Endothelial cell of umbilical vein (primary cell): ENCODE measurements at regions not wholly inside any gene's neighbourhood (a gene's known extent, or its start where the extent isn't known, plus 50 kb on each side); places are given as distances from the start of the nearest gene placed in this dataset.

Source experiments
- BruUV-seq: library from RNA; stranded (reverse); fragments of 400-500 nt; replicated peaks from 2 replicates; lab custom pipeline; 2021; lab: Mats Ljungman, UMichigan
- CTCF ChIA-PET: fragments of 300-600, 350-600 bp; sonication (Branson Sonifier 250); formaldehyde crosslinking; loops from one replicate; lab custom pipeline; 2021; ENCODE audit warnings: antibody characterized with exemption, inconsistent platforms; lab: Charles Lee
- POLR2A ChIA-PET: fragments of 300-600, 350-600 bp; sonication (Branson Sonifier 250); formaldehyde crosslinking; loops from one replicate; lab custom pipeline; 2021; ENCODE audit warnings: antibody characterized with exemption, inconsistent platforms; lab: Charles Lee
- DNase-seq: peaks from one replicate; pipeline ENCODE4 v3.0.0-alpha.2; 2011; ENCODE audit warnings: low read depth, low spot score
- FAIRE-seq: peaks from 2 replicates; lab custom pipeline; 2011; peaks lifted over from hg19 to GRCh38; lab: Jason Lieb, UNC
- H2AFZ ChIP-seq: 2 replicates; pipeline ENCODE4 v1.6.0; 2012; ENCODE audit warnings: low read depth, low read length, control low read depth, inconsistent platforms
- H3K27ac ChIP-seq: 2 replicates; pipeline ENCODE4 v1.5.1; 2011; ENCODE audit warnings: low read depth, mild to moderate bottlenecking, control low read depth, low read length, moderate library complexity; ENCODE audit not compliant: insufficient read depth
- H3K27me3 ChIP-seq, 2 experiments: 2 replicates each; pipeline versions ENCODE4 v1.6.0 to v1.6.1; 2011; ENCODE audit warnings: low read length in 2 of 2, mixed read lengths in 1 of 2; ENCODE audit not compliant: control insufficient read depth in 2 of 2, insufficient read depth in 2 of 2
- H3K36me3 ChIP-seq, 2 experiments: 2 replicates in 1 of 2; 3 replicates in 1 of 2; pipeline ENCODE4 v1.5.1; 2011; ENCODE audit warnings: low read length in 2 of 2, mild to moderate bottlenecking in 1 of 2, moderate library complexity in 1 of 2; ENCODE audit not compliant: control insufficient read depth in 2 of 2, insufficient read depth in 2 of 2; ENCODE audit errors: extremely low read depth in 1 of 2
- H3K4me1 ChIP-seq: 3 replicates; pipeline ENCODE4 v1.5.1; 2011; ENCODE audit warnings: mild to moderate bottlenecking, low read length; ENCODE audit not compliant: control insufficient read depth, insufficient read depth; ENCODE audit errors: extremely low read depth
- H3K4me2 ChIP-seq: 2 replicates; pipeline ENCODE4 v1.6.1; 2011; ENCODE audit warnings: low read length, control low read depth, mixed read lengths; ENCODE audit not compliant: insufficient read depth
- H3K4me3 ChIP-seq, 3 experiments: fragments of 200-600 bp in 1 of 3; sonication (generic), shearing (Covaris generic) in 1 of 3; replicated peaks in 1 of 3; 2 replicates each; pipeline ENCODE4 v1.5.1; 2011 to 2016; ENCODE audit warnings: control low read depth in 3 of 3, low read length in 3 of 3, mild to moderate bottlenecking in 2 of 3, inconsistent platforms in 1 of 3, low read depth in 1 of 3, moderate library complexity in 1 of 3; ENCODE audit not compliant: insufficient read depth in 1 of 3
- H3K79me2 ChIP-seq: 2 replicates; pipeline ENCODE4 v1.6.0; 2012; ENCODE audit warnings: low read length, inconsistent platforms; ENCODE audit not compliant: control insufficient read depth, insufficient read depth
- H3K9ac ChIP-seq: replicated peaks from 2 replicates; pipeline ENCODE3; 2011; ENCODE audit warnings: low read length, control low read depth; ENCODE audit not compliant: insufficient read depth; ENCODE audit errors: extremely low read depth
- H3K9me1 ChIP-seq: replicated peaks from 3 replicates; pipeline ENCODE4 v1.6.0; 2011; ENCODE audit warnings: mild to moderate bottlenecking, low read length; ENCODE audit not compliant: control insufficient read depth, insufficient read depth; ENCODE audit errors: extremely low read depth
- H3K9me3 ChIP-seq: replicated peaks from 2 replicates; pipeline ENCODE4 v1.5.1; 2012; ENCODE audit warnings: low read length, inconsistent platforms; ENCODE audit not compliant: control insufficient read depth, insufficient read depth
- H4K20me1 ChIP-seq: replicated peaks from 2 replicates; pipeline ENCODE3; 2011; ENCODE audit warnings: mild to moderate bottlenecking, low read length; ENCODE audit not compliant: control insufficient read depth, insufficient read depth; ENCODE audit errors: extremely low read depth
- CTCF ChIP-seq, 2 donors: IDR thresholded peaks; 1 replicate in 1 of 2; 2 replicates in 1 of 2; pipeline ENCODE4 v1.5.1; 2011; ENCODE audit warnings: low read length in 2 of 2, mild to moderate bottlenecking in 2 of 2, moderate library complexity in 2 of 2, control low read depth in 1 of 2, inconsistent platforms in 1 of 2, low read depth in 1 of 2; ENCODE audit not compliant: insufficient read depth in 1 of 2; ENCODE audit errors: extremely low read depth in 1 of 2
- EZH2 ChIP-seq: IDR thresholded peaks from 2 replicates; pipeline ENCODE4 v1.6.1; 2012; ENCODE audit warnings: borderline replicate concordance, low read depth, mild to moderate bottlenecking, moderate library complexity, low read length, inconsistent platforms; ENCODE audit not compliant: severe bottlenecking
- FOS ChIP-seq: IDR thresholded peaks from 2 replicates; pipeline ENCODE4 v1.6.1; 2011; ENCODE audit warnings: mild to moderate bottlenecking, low read length, moderate library complexity, borderline replicate concordance; ENCODE audit not compliant: insufficient read depth
- GATA2 ChIP-seq: IDR thresholded peaks from 2 replicates; pipeline ENCODE4 v1.7.0; 2011; ENCODE audit warnings: low read depth, mild to moderate bottlenecking, moderate library complexity, mixed read lengths, low read length; ENCODE audit not compliant: insufficient read length, insufficient read depth
- JUN ChIP-seq: IDR thresholded peaks from 2 replicates; pipeline ENCODE4 v1.6.1; 2011; ENCODE audit warnings: borderline replicate concordance, low read depth; ENCODE audit not compliant: insufficient read length, insufficient read depth
- MAX ChIP-seq: IDR thresholded peaks from 2 replicates; pipeline ENCODE4 v1.6.1; 2011; ENCODE audit not compliant: insufficient read depth, insufficient read length
- MYC ChIP-seq: IDR thresholded peaks from one replicate; pipeline ENCODE4 v1.6.1; 2011; ENCODE audit warnings: mild to moderate bottlenecking, low read depth, low read length
- POLR2A ChIP-seq: IDR thresholded peaks from 2 replicates; pipeline ENCODE4 v1.6.1; 2012; ENCODE audit warnings: low read depth, mild to moderate bottlenecking, control low read depth, low read length
- POLR2AphosphoS5 ChIP-seq: IDR thresholded peaks from 2 replicates; pipeline ENCODE4 v1.6.1; 2012; ENCODE audit warnings: low read depth, mild to moderate bottlenecking, control low read depth, low read length, moderate library complexity; ENCODE audit not compliant: insufficient read depth
- dilution Hi-C: fragments of 300-500 bp; cut with MboI; formaldehyde crosslinking; loops from one replicate; pipeline ENCODE4 v1.15.0; 2019; ENCODE audit warnings: low sequenced_read_pairs; ENCODE audit not compliant: extremely low pct_ligation_motif_present
- intact Hi-C: fragments of 100-400 bp; cut with micrococcal nuclease; formaldehyde crosslinking; loops from one replicate; pipeline ENCODE4 v1.10.0; 2022

DNA sequence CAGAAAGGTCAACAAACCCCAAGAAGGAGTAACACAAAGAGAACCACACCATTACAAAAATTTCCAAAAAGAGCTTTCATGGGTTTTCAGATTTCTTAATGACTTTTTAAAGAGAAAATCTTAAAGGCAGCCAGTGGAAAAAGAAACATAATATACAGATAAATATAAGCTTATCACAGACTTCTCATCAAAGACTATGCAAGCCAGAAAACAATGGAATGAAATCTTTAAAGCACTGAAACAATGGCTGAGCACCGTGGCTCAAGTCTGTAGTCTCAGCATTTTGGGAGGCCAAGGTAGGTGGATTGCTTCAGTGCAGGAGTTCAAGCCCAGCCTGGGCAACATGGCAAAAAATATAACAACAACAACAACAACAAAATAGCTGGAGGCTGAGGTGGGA lies 237.4 kb downstream of the CYP26B1 start:
- no peak for FAIRE-seq
- no peaks in the 10 kb centered on the region for H3K4me1 ChIP-seq
- no peak overlapping the region for H3K4me3 ChIP-seq
- TF ChIP-seq GATA2 (no peak), MYC (no peak), POLR2A (no peak)
- ChIA-PET CTCF (interaction anchor here (0.9 to 1.8 kb wide), 4 partner anchors 10 to 695 kb away, joined by 3 to 10 read pairs (median 4); no protein-coding TSS in a partner anchor), POLR2A (no interaction called here)
- H3K4me2 ChIP-seq = no peak overlapping the region
- no peaks in the 10 kb centered on the region for H3K9me3 ChIP-seq
- DNase-seq = no peak
- dilution Hi-C loops (no loop called here), intact Hi-C loops (no loop called here)
- H3K79me2 ChIP-seq = no peaks in the 10 kb centered on the region
- H3K36me3 ChIP-seq = no peaks in the 10 kb centered on the region
- H3K27ac ChIP-seq = no peak overlapping the region
- BruUV-seq = no TSS peak
- H3K27me3 ChIP-seq = peaks cover 4 to 15% of the 10 kb centered on the region in 2 experiments
- H4K20me1 ChIP-seq = no peaks in the 10 kb centered on the region
- H3K9ac ChIP-seq = no peak overlapping the region
- no peak overlapping the region for H2AFZ ChIP-seq
- H3K9me1 ChIP-seq = no peaks in the 10 kb centered on the region

GRCh38 chr2:71908798-71909197 lies 238.9 kb downstream of the CYP26B1 start:
- no peak overlapping the region for H2AFZ ChIP-seq
- no peaks in the 10 kb centered on the region for H4K20me1 ChIP-seq
- H3K27ac ChIP-seq = no peak overlapping the region
- DNase-seq (no peak), FAIRE-seq (no peak)
- dilution Hi-C loops = no loop called here
- H3K79me2 ChIP-seq = no peaks in the 10 kb centered on the region
- TF ChIP-seq MAX (no peak), MYC (no peak), CTCF (IDR thresholded peaks at IDR 0.05; ENCODE audit: extremely low read depth in 1 of 2, insufficient read depth in 1 of 2, low read depth in 1 of 2, low read length in 2 of 2) (no peak), GATA2 (no peak), JUN (no peak), POLR2AphosphoS5 (no peak), FOS (no peak), POLR2A (no peak), EZH2 (no peak)
- no peak overlapping the region for H3K4me3 ChIP-seq
- no peak overlapping the region for H3K9ac ChIP-seq
- peaks cover 6 to 30% of the 10 kb centered on the region in 2 experiments for H3K27me3 ChIP-seq
- no peaks in the 10 kb centered on the region for H3K36me3 ChIP-seq
- H3K4me1 ChIP-seq = no peaks in the 10 kb centered on the region
- CTCF ChIA-PET = interaction anchor here (1.8 kb wide), 1 partner anchor 15 kb away, joined by 10 read pairs; no protein-coding TSS in a partner anchor
- H3K9me3 ChIP-seq = no peaks in the 10 kb centered on the region
- H3K9me1 ChIP-seq = no peaks in the 10 kb centered on the region
- no peak overlapping the region for H3K4me2 ChIP-seq
- intact Hi-C loops = no loop called here
- POLR2A ChIA-PET = no interaction called here
- BruUV-seq = no TSS peak
